ENCODE measurements at regions not wholly inside any gene's neighbourhood (a gene's known extent, or its start where the extent isn't known, plus 50 kb on each side); places are given as distances from the start of the nearest gene placed in this dataset.

GRCh38 chr2:240296104-240296406 lies 139.4 kb upstream of the GPC1 start:
- Histone ChIP-seq H3K9me3 (ENCODE audit: control insufficient read depth, low read length) (no peaks in the 10 kb centered on the region), H3K36me3 (ENCODE audit: control insufficient read depth, insufficient read depth, low read length) (no peaks in the 10 kb centered on the region), H3K4me3 (ENCODE audit: extremely low read depth, insufficient read depth, low read length, poor library complexity, severe bottlenecking) (no peak overlapping the region), H3K4me1 (ENCODE audit: control insufficient read depth, insufficient read depth, low read length, poor library complexity, severe bottlenecking) (peaks cover 8% of the 10 kb centered on the region), H3K27ac (ENCODE audit: low read depth, low read length, severe bottlenecking) (no peak overlapping the region)
- WGBS, 2 experiments (ENCODE audit: insufficient coverage in 2 of 2): 62 to 84% methylated on average over 5 to 10 of the region's 11 CpGs

GRCh38 chr2:240296476-240297255 lies 138.8 kb upstream of the GPC1 start:
- Histone ChIP-seq H3K9me3 (ENCODE audit: control insufficient read depth, low read length) (no peaks in the 10 kb centered on the region), H3K27ac (ENCODE audit: low read depth, low read length, severe bottlenecking) (no peak overlapping the region), H3K4me1 (ENCODE audit: control insufficient read depth, insufficient read depth, low read length, poor library complexity, severe bottlenecking) (peaks cover 8% of the 10 kb centered on the region), H3K4me3 (ENCODE audit: extremely low read depth, insufficient read depth, low read length, poor library complexity, severe bottlenecking) (no peak overlapping the region), H3K36me3 (ENCODE audit: control insufficient read depth, insufficient read depth, low read length) (no peaks in the 10 kb centered on the region)
- 72 to 82% methylated on average over 10 of the region's 16 CpGs for WGBS, 2 experiments (ENCODE audit: insufficient coverage in 2 of 2)

- Histone ChIP-seq H3K4me3 (ENCODE audit: extremely low read depth, insufficient read depth, low read length, poor library complexity, severe bottlenecking) (no peak overlapping the region), H3K36me3 (ENCODE audit: control insufficient read depth, insufficient read depth, low read length) (no peaks in the 10 kb centered on the region), H3K4me1 (ENCODE audit: control insufficient read depth, insufficient read depth, low read length, poor library complexity, severe bottlenecking) (peaks cover 8% of the 10 kb centered on the region), H3K9me3 (ENCODE audit: control insufficient read depth, low read length) (no peaks in the 10 kb centered on the region), H3K27ac (ENCODE audit: low read depth, low read length, severe bottlenecking) (no peak overlapping the region)
- WGBS, 2 experiments (ENCODE audit: insufficient coverage in 2 of 2): 77% methylated on average over 15 of the region's 16 CpGs
Observed at GRCh38 chr2:240297256-240298116, 138.0 kb upstream of the GPC1 start.

- Histone ChIP-seq H3K36me3 (ENCODE audit: control insufficient read depth, insufficient read depth, low read length) (no peaks in the 10 kb centered on the region), H3K4me1 (ENCODE audit: control insufficient read depth, insufficient read depth, low read length, poor library complexity, severe bottlenecking) (peaks cover 8% of the 10 kb centered on the region), H3K9me3 (ENCODE audit: control insufficient read depth, low read length) (no peaks in the 10 kb centered on the region), H3K27ac (ENCODE audit: low read depth, low read length, severe bottlenecking) (no peak overlapping the region), H3K4me3 (ENCODE audit: extremely low read depth, insufficient read depth, low read length, poor library complexity, severe bottlenecking) (no peak overlapping the region)
- 89 to 99% methylated on average over 10 to 11 of the region's 11 CpGs for WGBS, 2 experiments (ENCODE audit: insufficient coverage in 2 of 2)
Observed at GRCh38 chr2:240298117-240298790, 137.2 kb upstream of the GPC1 start.

- Histone ChIP-seq H3K9me3 (ENCODE audit: control insufficient read depth, low read length) (no peaks in the 10 kb centered on the region), H3K4me1 (ENCODE audit: control insufficient read depth, insufficient read depth, low read length, poor library complexity, severe bottlenecking) (peaks cover 8% of the 10 kb centered on the region), H3K36me3 (ENCODE audit: control insufficient read depth, insufficient read depth, low read length) (no peaks in the 10 kb centered on the region), H3K27ac (ENCODE audit: low read depth, low read length, severe bottlenecking) (no peak overlapping the region), H3K4me3 (ENCODE audit: extremely low read depth, insufficient read depth, low read length, poor library complexity, severe bottlenecking) (no peak overlapping the region)
- WGBS, 2 experiments (ENCODE audit: insufficient coverage in 2 of 2): 88 to 94% methylated on average over 13 to 14 of the region's 18 CpGs
Observed at GRCh38 chr2:240298803-240299709, 136.4 kb upstream of the GPC1 start.

- no peak overlapping the region for H3K4me3 ChIP-seq (ENCODE audit: extremely low read depth, insufficient read depth, low read length, poor library complexity, severe bottlenecking)
- peaks cover 8% of the 10 kb centered on the region for H3K4me1 ChIP-seq (ENCODE audit: control insufficient read depth, insufficient read depth, low read length, poor library complexity, severe bottlenecking)
- no peaks in the 10 kb centered on the region for H3K9me3 ChIP-seq (ENCODE audit: control insufficient read depth, low read length)
- 85 to 94% methylated on average over 5 to 6 of the region's 7 CpGs for WGBS, 2 experiments (ENCODE audit: insufficient coverage in 2 of 2)
- no peak overlapping the region for H3K27ac ChIP-seq (ENCODE audit: low read depth, low read length, severe bottlenecking)
- no peaks in the 10 kb centered on the region for H3K36me3 ChIP-seq (ENCODE audit: control insufficient read depth, insufficient read depth, low read length)
Observed at GRCh38 chr2:240299710-240300068, 135.8 kb upstream of the GPC1 start.

- Histone ChIP-seq H3K4me1 (ENCODE audit: control insufficient read depth, insufficient read depth, low read length, poor library complexity, severe bottlenecking) (peaks cover 8% of the 10 kb centered on the region), H3K4me3 (ENCODE audit: extremely low read depth, insufficient read depth, low read length, poor library complexity, severe bottlenecking) (no peak overlapping the region), H3K36me3 (ENCODE audit: control insufficient read depth, insufficient read depth, low read length) (no peaks in the 10 kb centered on the region), H3K9me3 (ENCODE audit: control insufficient read depth, low read length) (no peaks in the 10 kb centered on the region), H3K27ac (ENCODE audit: low read depth, low read length, severe bottlenecking) (no peak overlapping the region)
- 46 to 54% methylated on average over 10 to 11 of the region's 11 CpGs for WGBS, 2 experiments (ENCODE audit: insufficient coverage in 2 of 2)
Observed at GRCh38 chr2:240300261-240300821, 135.1 kb upstream of the GPC1 start.

- Histone ChIP-seq H3K9me3 (ENCODE audit: control insufficient read depth, low read length) (no peaks in the 10 kb centered on the region), H3K4me3 (ENCODE audit: extremely low read depth, insufficient read depth, low read length, poor library complexity, severe bottlenecking) (no peak overlapping the region), H3K4me1 (ENCODE audit: control insufficient read depth, insufficient read depth, low read length, poor library complexity, severe bottlenecking) (peaks cover 8% of the 10 kb centered on the region), H3K27ac (ENCODE audit: low read depth, low read length, severe bottlenecking) (no peak overlapping the region), H3K36me3 (ENCODE audit: control insufficient read depth, insufficient read depth, low read length) (no peaks in the 10 kb centered on the region)
- WGBS, 2 experiments (ENCODE audit: insufficient coverage in 2 of 2): 83 to 94% methylated on average over 8 of the region's 8 CpGs
Observed at GRCh38 chr2:240300840-240301239, 134.6 kb upstream of the GPC1 start.

GRCh38 chr2:240301256-240301795 lies 134.1 kb upstream of the GPC1 start:
- Histone ChIP-seq H3K4me1 (ENCODE audit: control insufficient read depth, insufficient read depth, low read length, poor library complexity, severe bottlenecking) (peaks cover 8% of the 10 kb centered on the region), H3K9me3 (ENCODE audit: control insufficient read depth, low read length) (no peaks in the 10 kb centered on the region), H3K4me3 (ENCODE audit: extremely low read depth, insufficient read depth, low read length, poor library complexity, severe bottlenecking) (no peak overlapping the region), H3K27ac (ENCODE audit: low read depth, low read length, severe bottlenecking) (no peak overlapping the region), H3K36me3 (ENCODE audit: control insufficient read depth, insufficient read depth, low read length) (no peaks in the 10 kb centered on the region)
- 92 to 95% methylated on average over 10 to 11 of the region's 13 CpGs for WGBS, 2 experiments (ENCODE audit: insufficient coverage in 2 of 2)

- no peaks in the 10 kb centered on the region for H3K36me3 ChIP-seq (ENCODE audit: control insufficient read depth, insufficient read depth, low read length)
- no peak overlapping the region for H3K27ac ChIP-seq (ENCODE audit: low read depth, low read length, severe bottlenecking)
- 85 to 87% methylated on average over 3 to 4 of the region's 5 CpGs for WGBS, 2 experiments (ENCODE audit: insufficient coverage in 2 of 2)
- H3K4me3 ChIP-seq (ENCODE audit: extremely low read depth, insufficient read depth, low read length, poor library complexity, severe bottlenecking): no peak overlapping the region
- H3K9me3 ChIP-seq (ENCODE audit: control insufficient read depth, low read length): no peaks in the 10 kb centered on the region
- peaks cover 8% of the 10 kb centered on the region for H3K4me1 ChIP-seq (ENCODE audit: control insufficient read depth, insufficient read depth, low read length, poor library complexity, severe bottlenecking)
Observed at GRCh38 chr2:240302041-240302440, 133.4 kb upstream of the GPC1 start.
